Progenitor cell of endocrine pancreas (in vitro differentiated cells): ENCODE measurements at regions not wholly inside any gene's neighbourhood (a gene's known extent, or its start where the extent isn't known, plus 50 kb on each side); places are given as distances from the start of the nearest gene placed in this dataset.

ENCODE experiments used
- DNase-seq: peaks from one replicate; pipeline ENCODE4 v3.0.0; 2021; ENCODE audit warnings: low spot score; ENCODE audit not compliant: unreplicated experiment
- H3K27ac Mint-ChIP-seq: 2 replicates; pipeline ENCODE4 v1.8.0; 2021; ENCODE audit warnings: mild to moderate bottlenecking, moderate library complexity, mixed read lengths
- H3K27me3 Mint-ChIP-seq: 2 replicates; pipeline ENCODE4 v1.8.0; 2021; ENCODE audit warnings: mixed read lengths
- H3K36me3 Mint-ChIP-seq: 2 replicates; pipeline ENCODE4 v1.8.0; 2022; ENCODE audit warnings: mixed read lengths; ENCODE audit not compliant: insufficient read depth
- H3K4me1 Mint-ChIP-seq: 2 replicates; pipeline ENCODE4 v1.8.0; 2021; ENCODE audit warnings: low read depth, mixed read lengths
- H3K4me3 Mint-ChIP-seq: 2 replicates; pipeline ENCODE4 v1.8.0; 2021; ENCODE audit warnings: low read depth, mild to moderate bottlenecking, moderate library complexity, mixed read lengths
- H3K9me3 Mint-ChIP-seq: 2 replicates; pipeline ENCODE4 v1.8.0; 2021; ENCODE audit warnings: low read depth, mixed read lengths
- CTCF ChIP-seq: fragments of 200-600 bp; sonication (generic); IDR thresholded peaks from one replicate; pipeline ENCODE4 v1.5.0; 2021; ENCODE audit warnings: antibody characterized with exemption, mild to moderate bottlenecking; ENCODE audit not compliant: unreplicated experiment

- TF ChIP-seq CTCF: no peak
- Mint-ChIP-seq H3K27me3 (no peaks in the 10 kb centered on the region), H3K36me3 (no peaks in the 10 kb centered on the region), H3K4me1 (peaks cover 6% of the 10 kb centered on the region), H3K9me3 (no peaks in the 10 kb centered on the region), H3K27ac (no peak overlapping the region), H3K4me3 (no peak overlapping the region)
- DNase-seq: no peak
These were observed 123.4 kb upstream of the ZNF92 start for GRCh38 chr7:65250216-65250615.

DNA sequence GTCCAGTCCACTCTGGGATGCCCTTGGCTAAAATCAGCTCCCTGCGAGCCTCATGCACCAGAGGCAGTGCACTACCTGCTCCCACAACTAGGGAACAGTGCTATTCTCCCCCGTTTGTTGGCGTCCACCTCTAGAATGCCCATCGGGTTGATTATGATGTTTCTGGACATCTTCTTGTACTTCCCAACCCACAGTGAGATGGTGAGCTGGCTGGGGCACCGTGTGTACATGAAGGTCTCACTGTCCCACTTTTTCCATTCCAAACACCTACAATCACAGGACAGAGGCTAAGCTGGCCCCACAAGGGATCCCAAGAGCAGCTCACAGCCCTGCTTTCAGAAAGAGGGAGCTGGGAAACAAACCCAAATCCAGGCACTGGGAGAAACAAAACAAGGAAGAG, 126.2 kb upstream of the ZNF92 start:
- Mint-ChIP-seq H3K27me3 (no peaks in the 10 kb centered on the region), H3K9me3 (no peaks in the 10 kb centered on the region), H3K4me1 (peaks cover 6% of the 10 kb centered on the region), H3K36me3 (no peaks in the 10 kb centered on the region), H3K4me3 (no peak overlapping the region), H3K27ac (no peak overlapping the region)
- DNase-seq: no peak
- TF ChIP-seq CTCF: no peak

GRCh38 chr7:65239707-65240352, 133.8 kb upstream of the ZNF92 start:
- Mint-ChIP-seq H3K27ac (peak overlapping the region; percentile 74), H3K9me3 (no peaks in the 10 kb centered on the region), H3K36me3 (no peaks in the 10 kb centered on the region), H3K27me3 (peaks cover 3% of the 10 kb centered on the region), H3K4me1 (peaks cover 2% of the 10 kb centered on the region), H3K4me3 (peak overlapping the region; percentile 75)
- peak; percentile 34 for TF ChIP-seq CTCF
- peak; percentile 72 for DNase-seq

DNA sequence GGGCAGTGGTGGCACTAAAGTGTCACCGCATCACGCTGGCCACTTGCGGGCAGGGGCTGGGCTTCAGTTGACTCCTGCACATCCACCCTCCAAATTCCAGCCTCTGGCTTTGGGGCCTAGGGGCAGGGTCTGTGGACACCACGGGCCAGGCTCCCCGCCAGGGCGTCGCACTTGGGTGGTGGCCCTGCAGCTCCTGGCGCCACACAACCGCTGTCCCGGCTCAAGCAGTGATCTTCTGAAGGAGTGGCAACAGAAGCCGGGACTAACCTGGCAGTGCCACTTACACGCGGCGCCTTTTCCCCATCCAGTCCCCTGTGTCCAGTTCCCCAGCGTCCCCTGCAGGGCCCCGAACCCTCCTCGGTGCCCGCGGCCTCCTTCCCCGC, 134.3 kb upstream of the ZNF92 start:
- no peak for TF ChIP-seq CTCF
- Mint-ChIP-seq H3K36me3 (no peaks in the 10 kb centered on the region), H3K4me1 (peaks cover 2% of the 10 kb centered on the region), H3K9me3 (no peaks in the 10 kb centered on the region), H3K27ac (no peak overlapping the region), H3K27me3 (peaks cover 3% of the 10 kb centered on the region), H3K4me3 (peak overlapping the region; percentile 64)
- DNase-seq: no peak

DNA sequence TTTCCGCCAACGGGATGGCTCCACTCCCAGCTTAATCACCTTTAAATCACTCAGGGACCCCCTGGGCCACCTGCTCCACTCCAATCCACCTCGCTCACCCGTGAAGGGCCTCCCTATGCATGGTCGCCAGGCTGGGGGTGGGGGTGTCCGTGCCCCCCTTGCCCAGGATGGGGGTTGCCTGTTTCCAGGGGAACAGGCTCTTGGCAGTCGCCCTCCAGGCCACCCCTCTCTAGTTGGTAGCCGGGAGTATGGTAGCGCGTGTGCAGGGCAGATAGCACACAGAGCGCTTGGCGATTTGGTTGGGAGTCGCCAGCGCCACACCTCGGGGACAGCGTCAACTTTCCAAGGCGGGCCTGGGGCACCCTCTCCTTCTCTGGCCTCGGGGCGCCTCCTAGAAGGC, 134.9 kb upstream of the ZNF92 start:
- no peaks in the 10 kb centered on the region for H3K9me3 Mint-ChIP-seq
- TF ChIP-seq CTCF: no peak
- H3K4me1 Mint-ChIP-seq: peaks cover 2% of the 10 kb centered on the region
- no peak for DNase-seq
- peak overlapping the region; percentile 11 for H3K4me3 Mint-ChIP-seq
- H3K27me3 Mint-ChIP-seq: peaks cover 3% of the 10 kb centered on the region
- H3K27ac Mint-ChIP-seq: no peak overlapping the region
- H3K36me3 Mint-ChIP-seq: no peaks in the 10 kb centered on the region
